Daoy (cell line): ENCODE measurements at regions not wholly inside any gene's neighbourhood (a gene's known extent, or its start where the extent isn't known, plus 50 kb on each side); places are given as distances from the start of the nearest gene placed in this dataset.
"Not testable (repeated sequence)": the region's sequence is repeated elsewhere in the genome, so short reads cannot be mapped to it uniquely, and the experiment has no call there.

Experiments used
- DNase-seq: peaks from one replicate; pipeline ENCODE4 v3.0.0-alpha.2; 2015; ENCODE audit warnings: low read depth

- DNase-seq: no peak
These were observed 51.1 kb upstream of the CRY1 start for GRCh38 chr12:107144441-107144840.

- DNase-seq: no peak
These were observed 51.6 kb upstream of the CRY1 start for GRCh38 chr12:107144990-107145389.

GRCh38 chr12:107145397-107145796 lies 52.0 kb upstream of the CRY1 start:
- peak; percentile 28 for DNase-seq

- DNase-seq: no peak
These were observed 54.8 kb upstream of the CRY1 start for GRCh38 chr12:107148107-107148506.

- no peak for DNase-seq
These were observed 59.0 kb upstream of the CRY1 start for GRCh38 chr12:107152315-107152714.

- no peak for DNase-seq
These were observed 66.1 kb upstream of the CRY1 start for GRCh38 chr12:107159384-107159900.

GRCh38 chr12:107163413-107163812 lies 70.1 kb upstream of the CRY1 start:
- DNase-seq: peak; percentile 16

- no peak for DNase-seq
These were observed 71.0 kb upstream of the CRY1 start for GRCh38 chr12:107164392-107164791.

GRCh38 chr12:107165581-107165980 lies 72.2 kb upstream of the CRY1 start:
- DNase-seq: no peak

- DNase-seq: no peak
These were observed 74.4 kb upstream of the CRY1 start for GRCh38 chr12:107167756-107168155.

- DNase-seq: no peak
These were observed 75.9 kb upstream of the CRY1 start for GRCh38 chr12:107169200-107169599.

GRCh38 chr12:107178776-107179175 lies 85.4 kb upstream of the CRY1 start:
- no peak for DNase-seq

- peak; percentile 32 for DNase-seq
These were observed 86.5 kb upstream of the CRY1 start for GRCh38 chr12:107179871-107180270.

- no peak for DNase-seq
These were observed 86.9 kb upstream of the CRY1 start for GRCh38 chr12:107180272-107180671.

- no peak for DNase-seq
These were observed 91.1 kb upstream of the CRY1 start for GRCh38 chr12:107184359-107184930.

GRCh38 chr12:107196681-107197080 lies 103.3 kb upstream of the CRY1 start:
- DNase-seq: peak; percentile 29

GRCh38 chr12:107200394-107200793 lies 107.0 kb upstream of the CRY1 start:
- peak; percentile 84 for DNase-seq

GRCh38 chr12:107207931-107208525 lies 114.7 kb upstream of the CRY1 start:
- no peak for DNase-seq

GRCh38 chr12:107209700-107210099 lies 116.4 kb upstream of the CRY1 start:
- not testable (repeated sequence) for DNase-seq

- peak; percentile 85 for DNase-seq
These were observed 121.0 kb upstream of the CRY1 start for GRCh38 chr12:107214373-107214773.

GRCh38 chr12:107216411-107216810 lies 123.1 kb upstream of the CRY1 start:
- not testable (repeated sequence) for DNase-seq

- no peak for DNase-seq
These were observed 126.0 kb upstream of the CRY1 start for GRCh38 chr12:107219301-107219700.

- no peak for DNase-seq
These were observed 128.6 kb upstream of the CRY1 start for GRCh38 chr12:107221913-107222312.

GRCh38 chr12:107223821-107224220 lies 130.5 kb upstream of the CRY1 start:
- no peak for DNase-seq
